Mucosa of descending colon (tissue), 3 donors: ENCODE measurements at regions not wholly inside any gene's neighbourhood (a gene's known extent, or its start where the extent isn't known, plus 50 kb on each side); places are given as distances from the start of the nearest gene placed in this dataset.

Source experiments
- ATAC-seq: fragments of 200-7000 bp; cut with Tn5 transposase; one replicate; pipeline ENCODE4 v1.9.1; 2020; ENCODE audit warnings: mild to moderate bottlenecking, moderate library complexity
- DNase-seq, 3 donors: peaks; one replicate each; pipeline ENCODE4 v3.0.0-alpha.2; 2020
- H3K36me3 ChIP-seq: fragments of 200-600 bp; one replicate; pipeline ENCODE4 v1.8.0; 2021; ENCODE audit warnings: low read depth, mild to moderate bottlenecking
- H3K4me1 ChIP-seq: fragments of 200-600 bp; one replicate; pipeline ENCODE4 v1.8.0; 2021; ENCODE audit warnings: low read depth, mild to moderate bottlenecking
- H3K4me3 ChIP-seq: fragments of 200-600 bp; one replicate; pipeline ENCODE4 v1.8.0; 2021; ENCODE audit warnings: mild to moderate bottlenecking
- H3K9me3 ChIP-seq: fragments of 200-600 bp; one replicate; pipeline ENCODE4 v1.8.0; 2021; ENCODE audit warnings: mild to moderate bottlenecking
- CTCF ChIP-seq: fragments of 200-600 bp; IDR thresholded peaks from one replicate; pipeline ENCODE4 v1.8.0; 2022; ENCODE audit warnings: antibody characterized with exemption, mild to moderate bottlenecking
- intact Hi-C, 2 donors: fragments of 100-400 bp; cut with DNase I in 1 of 2; cut with micrococcal nuclease in 1 of 2; formaldehyde crosslinking; loops; one replicate each; pipeline versions ENCODE4 v1.11.0 to v1.11.1; 2022; cut with DNase I, micrococcal nuclease
- donor health status: DM: no; HTN: no; CAD: no; lungs with moderate emphysema.
- donor health status: DM: no; HTN: no; CAD: no.
- donor health status: DM: no; HTN: yes; CAD: no.

- H3K4me3 ChIP-seq, result no peak overlapping the region
- DNase-seq (no peak), ATAC-seq (no peak)
- intact Hi-C loops, result no loop called here
- H3K36me3 ChIP-seq, result no peaks in the 10 kb centered on the region
- H3K9me3 ChIP-seq, result no peaks in the 10 kb centered on the region
- H3K4me1 ChIP-seq, result no peaks in the 10 kb centered on the region
- TF ChIP-seq CTCF, result no peak
Observed at GRCh38 chr6:40959781-40960327, 79.2 kb downstream of the UNC5CL start.

- intact Hi-C loops, result no loop called here
- no peak for TF ChIP-seq CTCF
- DNase-seq (no peak), ATAC-seq (no peak)
- no peaks in the 10 kb centered on the region for H3K9me3 ChIP-seq
- H3K4me1 ChIP-seq, result no peaks in the 10 kb centered on the region
- no peaks in the 10 kb centered on the region for H3K36me3 ChIP-seq
- H3K4me3 ChIP-seq, result no peak overlapping the region
Observed at GRCh38 chr6:40958738-40959137, 80.3 kb downstream of the UNC5CL start.

GRCh38 chr6:40957616-40958492 lies 81.2 kb downstream of the UNC5CL start:
- intact Hi-C loops, result no loop called here
- H3K4me1 ChIP-seq, result no peaks in the 10 kb centered on the region
- H3K9me3 ChIP-seq, result no peaks in the 10 kb centered on the region
- no peak overlapping the region for H3K4me3 ChIP-seq
- no peak for DNase-seq
- no peak for TF ChIP-seq CTCF
- H3K36me3 ChIP-seq, result no peaks in the 10 kb centered on the region
- no peak for ATAC-seq

GRCh38 chr6:40956936-40957335 lies 82.1 kb downstream of the UNC5CL start:
- H3K4me1 ChIP-seq, result no peaks in the 10 kb centered on the region
- intact Hi-C loops, result no loop called here
- no peaks in the 10 kb centered on the region for H3K36me3 ChIP-seq
- no peak for TF ChIP-seq CTCF
- ATAC-seq (no peak), DNase-seq (no peak)
- no peak overlapping the region for H3K4me3 ChIP-seq
- H3K9me3 ChIP-seq, result no peaks in the 10 kb centered on the region

- H3K36me3 ChIP-seq, result no peaks in the 10 kb centered on the region
- H3K4me1 ChIP-seq, result no peaks in the 10 kb centered on the region
- no peak overlapping the region for H3K4me3 ChIP-seq
- no peaks in the 10 kb centered on the region for H3K9me3 ChIP-seq
- intact Hi-C loops, result no loop called here
- DNase-seq, result no peak
- ATAC-seq, result no peak
- no peak for TF ChIP-seq CTCF
Observed at GRCh38 chr6:40955178-40955545, 83.9 kb downstream of the UNC5CL start.
